Retinal pigment epithelial cell (primary cell): ENCODE measurements at regions not wholly inside any gene's neighbourhood (a gene's known extent, or its start where the extent isn't known, plus 50 kb on each side); places are given as distances from the start of the nearest gene placed in this dataset.
A peak's percentile ranks its signal among the peaks of the same experiment; 100 is the strongest.

Experiments
- DNase-seq: peaks from one replicate; pipeline ENCODE4 v3.0.0-alpha.2; 2010; ENCODE audit warnings: low read depth
- H3K4me3 ChIP-seq: 2 replicates; pipeline ENCODE4 v1.5.1; 2011; ENCODE audit warnings: mild to moderate bottlenecking, low read length, control low read depth, moderate library complexity
- CTCF ChIP-seq: conservative IDR thresholded peaks from 2 replicates; pipeline ENCODE4 v1.5.1; 2011; ENCODE audit warnings: low read depth, low read length, control low read depth, inconsistent platforms

DNA sequence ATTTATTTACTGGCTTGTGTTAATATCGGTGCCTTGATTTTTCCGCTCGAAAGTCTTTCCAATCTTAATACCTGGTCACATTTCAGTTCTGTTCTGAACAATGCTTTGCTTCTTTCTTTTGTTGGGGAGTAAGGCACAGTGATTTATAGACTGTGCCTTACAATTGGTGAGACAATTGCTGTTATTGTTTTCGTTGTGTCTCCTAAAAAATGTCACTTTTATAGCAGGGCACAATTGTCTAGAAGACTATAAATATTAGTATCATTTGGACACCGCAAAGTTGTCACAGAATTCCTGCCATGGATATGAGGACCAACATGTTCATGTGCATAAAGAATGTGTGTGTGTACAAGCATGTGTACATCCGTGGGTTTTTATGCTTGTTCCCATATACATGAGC is 231.9 kb downstream of the INSIG2 start:
- no peak for TF ChIP-seq CTCF
- no peak overlapping the region for H3K4me3 ChIP-seq
- DNase-seq: no peak

DNA sequence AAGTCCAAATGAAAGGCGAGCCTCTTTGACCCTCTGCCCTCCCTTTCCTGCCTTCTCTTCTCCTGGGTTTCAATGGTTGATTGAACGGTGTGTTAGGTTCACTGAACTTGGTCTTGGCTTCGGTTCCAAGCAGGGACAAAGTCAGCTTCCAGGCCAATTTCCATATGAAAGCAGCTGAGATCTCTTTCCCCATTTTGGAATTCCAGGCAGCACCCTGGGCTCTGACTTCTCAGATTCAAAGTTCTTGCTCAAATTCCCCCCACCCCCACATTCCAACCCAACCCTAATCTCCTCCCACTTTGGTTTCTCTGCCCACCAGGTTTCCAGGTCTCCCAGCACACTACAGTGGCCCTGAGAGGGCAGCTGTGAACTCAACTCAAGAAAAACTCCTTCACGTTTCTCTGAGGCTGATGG is 231.0 kb downstream of the INSIG2 start:
- no peak overlapping the region for H3K4me3 ChIP-seq
- DNase-seq: no peak
- TF ChIP-seq CTCF: no peak

DNA sequence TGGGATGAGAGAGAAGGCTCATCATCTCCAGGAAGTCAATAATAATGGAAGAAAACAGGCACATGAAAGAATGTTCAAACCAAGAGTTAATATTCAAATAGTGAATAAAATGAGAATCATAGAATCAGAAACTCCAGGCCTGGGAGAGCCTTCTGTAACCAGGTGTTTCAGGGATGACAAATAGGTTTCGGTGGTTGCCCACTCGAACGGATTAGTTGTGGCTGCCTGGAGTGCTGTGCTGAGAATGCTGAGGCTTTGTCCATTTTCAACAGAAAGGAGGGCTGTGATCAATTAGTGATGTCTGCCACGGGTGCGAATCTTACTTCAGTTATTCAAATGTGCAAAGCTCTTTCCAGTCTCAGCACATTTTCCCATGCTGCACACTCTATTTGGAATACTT is 227.3 kb downstream of the INSIG2 start:
- TF ChIP-seq CTCF: no peak
- no peak for DNase-seq
- H3K4me3 ChIP-seq: no peak overlapping the region

DNA sequence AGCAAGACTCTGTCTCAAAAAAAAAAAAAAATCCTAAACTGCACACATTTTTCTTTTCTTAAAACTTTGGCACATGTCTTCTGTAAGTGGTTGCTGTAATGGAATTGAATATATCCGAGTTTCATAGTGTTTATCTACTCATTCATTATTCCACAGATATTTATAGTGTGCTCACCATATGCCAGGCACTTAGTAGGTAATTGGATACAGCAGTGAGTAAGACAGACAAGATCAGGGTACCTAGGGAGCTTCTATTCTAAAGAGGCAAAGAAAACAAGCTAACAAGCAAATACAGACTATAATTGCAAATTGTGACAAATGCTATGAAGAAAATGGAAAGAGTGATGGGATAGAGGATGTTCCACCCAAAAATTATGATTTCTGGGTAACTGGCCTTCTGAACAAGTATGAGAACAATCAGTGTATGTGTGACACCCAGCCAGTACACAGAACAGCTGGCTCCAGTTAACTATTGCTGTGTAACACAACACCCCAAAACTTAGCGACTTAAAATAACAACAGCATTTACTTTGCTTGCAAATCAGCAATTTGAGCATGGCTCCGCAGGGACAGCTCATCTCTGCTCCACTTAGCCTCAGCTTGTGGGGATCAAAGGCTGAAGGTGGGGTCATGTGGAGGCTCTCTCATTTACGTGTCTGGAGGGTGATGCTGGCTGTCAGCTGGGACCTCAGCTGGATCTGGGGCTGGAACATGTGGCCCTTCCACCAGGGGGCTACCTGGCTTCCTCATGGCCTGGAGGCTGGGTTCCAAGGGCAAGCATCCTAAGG is 224.9 kb downstream of the INSIG2 start:
- DNase-seq: no peak
- peak; percentile 17 for TF ChIP-seq CTCF
- H3K4me3 ChIP-seq: no peak overlapping the region

GRCh38 chr2:118310681-118311429 is 222.6 kb downstream of the INSIG2 start:
- H3K4me3 ChIP-seq: peak overlapping the region; percentile 62

DNA sequence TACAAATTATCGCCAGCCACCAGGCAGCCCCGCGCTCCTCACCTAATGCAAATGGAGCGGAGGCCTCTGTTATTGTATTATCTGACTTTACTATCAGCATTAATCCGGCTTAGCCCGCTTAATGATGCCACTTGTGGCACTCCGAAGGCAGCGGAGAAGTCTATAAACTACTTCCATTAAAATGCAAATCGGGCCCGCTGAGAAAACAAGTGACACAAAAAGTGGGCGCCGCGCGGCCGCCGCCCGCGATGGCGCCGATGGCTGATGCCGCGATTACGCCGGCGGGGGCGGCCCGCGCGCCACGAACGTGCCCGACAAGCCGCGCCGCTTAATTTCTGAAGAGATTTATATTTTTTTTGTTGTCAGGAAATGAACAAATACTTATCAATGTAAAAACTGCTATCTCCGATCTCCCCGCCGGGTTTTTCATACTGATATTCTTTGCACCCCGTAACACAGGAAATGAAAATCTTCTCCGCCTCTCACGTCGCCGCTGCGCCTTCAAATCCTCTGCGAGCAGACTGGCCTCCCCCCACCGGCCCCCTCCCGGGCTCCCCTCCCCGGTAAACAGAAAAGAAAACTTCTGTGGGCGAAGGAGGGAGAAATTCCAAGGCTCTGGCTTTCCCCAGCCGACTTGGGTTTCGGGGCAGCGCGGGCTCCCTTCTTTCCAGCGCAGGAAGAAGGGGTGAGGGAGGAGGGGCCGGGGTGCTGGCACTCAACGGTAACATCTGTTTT is 221.8 kb downstream of the INSIG2 start:
- peak overlapping the region; percentile 62 for H3K4me3 ChIP-seq
- no peak for TF ChIP-seq CTCF
- DNase-seq: no peak

More at GRCh38 chr2:118310681-118311429, 222.6 kb downstream of the INSIG2 start:
- TF ChIP-seq CTCF: no peak
- no peak for DNase-seq
